ENCODE measurements at regions not wholly inside any gene's neighbourhood (a gene's known extent, or its start where the extent isn't known, plus 50 kb on each side); places are given as distances from the start of the nearest gene placed in this dataset.

DNA sequence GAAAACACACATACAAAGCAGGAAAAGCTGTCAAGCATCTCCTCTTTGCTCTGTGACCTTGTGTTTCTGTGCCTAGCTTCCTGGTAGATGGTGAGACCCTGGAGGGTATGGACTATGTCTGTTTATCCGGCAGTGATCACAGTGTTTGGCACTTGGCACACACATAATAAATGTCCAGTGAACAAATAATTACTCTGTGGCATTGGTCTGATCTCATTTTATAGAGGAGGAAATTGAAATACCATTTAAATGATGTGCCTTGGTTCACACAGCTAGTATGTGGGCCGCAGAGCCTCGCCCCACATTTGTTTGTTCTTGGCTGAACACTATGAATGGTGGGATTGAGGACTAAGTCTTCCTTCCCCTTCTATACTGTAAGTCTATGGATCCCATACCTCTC, 104.7 kb upstream of the SPON1 start:
- no peak for TF ChIP-seq POLR2A (IDR thresholded peaks at IDR 0.05)
- TF ChIP-seq, protein P1, sequence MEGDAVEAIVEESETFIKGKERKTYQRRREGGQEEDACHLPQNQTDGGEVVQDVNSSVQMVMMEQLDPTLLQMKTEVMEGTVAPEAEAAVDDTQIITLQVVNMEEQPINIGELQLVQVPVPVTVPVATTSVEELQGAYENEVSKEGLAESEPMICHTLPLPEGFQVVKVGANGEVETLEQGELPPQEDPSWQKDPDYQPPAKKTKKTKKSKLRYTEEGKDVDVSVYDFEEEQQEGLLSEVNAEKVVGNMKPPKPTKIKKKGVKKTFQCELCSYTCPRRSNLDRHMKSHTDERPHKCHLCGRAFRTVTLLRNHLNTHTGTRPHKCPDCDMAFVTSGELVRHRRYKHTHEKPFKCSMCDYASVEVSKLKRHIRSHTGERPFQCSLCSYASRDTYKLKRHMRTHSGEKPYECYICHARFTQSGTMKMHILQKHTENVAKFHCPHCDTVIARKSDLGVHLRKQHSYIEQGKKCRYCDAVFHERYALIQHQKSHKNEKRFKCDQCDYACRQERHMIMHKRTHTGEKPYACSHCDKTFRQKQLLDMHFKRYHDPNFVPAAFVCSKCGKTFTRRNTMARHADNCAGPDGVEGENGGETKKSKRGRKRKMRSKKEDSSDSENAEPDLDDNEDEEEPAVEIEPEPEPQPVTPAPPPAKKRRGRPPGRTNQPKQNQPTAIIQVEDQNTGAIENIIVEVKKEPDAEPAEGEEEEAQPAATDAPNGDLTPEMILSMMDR (IDR thresholded peaks at IDR 0.05) = no peak

Measured in prostate gland (tissue), 2 donors.